IPS-20b (cell line): ENCODE measurements at regions not wholly inside any gene's neighbourhood (a gene's known extent, or its start where the extent isn't known, plus 50 kb on each side); places are given as distances from the start of the nearest gene placed in this dataset.

ENCODE experiments used
- H3K27ac ChIP-seq: one replicate; pipeline ENCODE4 v1.5.1; 2013; ENCODE audit warnings: low read length
- H3K27me3 ChIP-seq: 2 replicates; pipeline ENCODE4 v1.6.1; 2013; ENCODE audit warnings: mild to moderate bottlenecking, low read length, inconsistent platforms; ENCODE audit not compliant: insufficient read depth
- H3K36me3 ChIP-seq: 2 replicates; pipeline ENCODE4 v1.6.1; 2013; ENCODE audit warnings: low read depth, mild to moderate bottlenecking, inconsistent platforms, low read length, moderate library complexity; ENCODE audit not compliant: insufficient read depth
- H3K4me1 ChIP-seq: 2 replicates; pipeline ENCODE4 v1.6.1; 2013; ENCODE audit warnings: mild to moderate bottlenecking, control low read depth, inconsistent platforms, low read length, moderate library complexity; ENCODE audit not compliant: insufficient read depth
- H3K4me3 ChIP-seq: 2 replicates; pipeline ENCODE4 v1.5.1; 2013; ENCODE audit warnings: mild to moderate bottlenecking, low read length, inconsistent platforms
- H3K9ac ChIP-seq: 2 replicates; pipeline ENCODE4 v1.6.1; 2013; ENCODE audit warnings: low read depth, mild to moderate bottlenecking, inconsistent platforms, low read length, moderate library complexity
- H3K9me3 ChIP-seq: 2 replicates; pipeline ENCODE4 v1.6.1; 2013; ENCODE audit warnings: mild to moderate bottlenecking, low read depth, low read length, inconsistent platforms; ENCODE audit not compliant: insufficient read depth

GRCh38 chr14:26773906-26774593 is 176.2 kb upstream of the NOVA1 start:
- Histone ChIP-seq H3K36me3 (no peaks in the 10 kb centered on the region), H3K9me3 (no peaks in the 10 kb centered on the region), H3K4me3 (no peak overlapping the region), H3K27me3 (no peaks in the 10 kb centered on the region), H3K9ac (no peak overlapping the region), H3K27ac (no peak overlapping the region), H3K4me1 (peaks cover 9% of the 10 kb centered on the region)

- H3K4me3 ChIP-seq = no peak overlapping the region
- H3K27me3 ChIP-seq = no peaks in the 10 kb centered on the region
- no peak overlapping the region for H3K27ac ChIP-seq
- peaks cover 9% of the 10 kb centered on the region for H3K4me1 ChIP-seq
- H3K9me3 ChIP-seq = no peaks in the 10 kb centered on the region
- H3K36me3 ChIP-seq = no peaks in the 10 kb centered on the region
- no peak overlapping the region for H3K9ac ChIP-seq
Measured at GRCh38 chr14:26775765-26776563, 178.1 kb upstream of the NOVA1 start.

- Histone ChIP-seq H3K4me3 (peak overlapping the region; percentile 29; the same call in 1 of the 2 replicates), H3K4me1 (peaks cover 16% of the 10 kb centered on the region; the same call in 1 of the 2 replicates), H3K9me3 (no peaks in the 10 kb centered on the region), H3K27ac (no peak overlapping the region), H3K9ac (no peak overlapping the region), H3K36me3 (no peaks in the 10 kb centered on the region), H3K27me3 (no peaks in the 10 kb centered on the region)
Measured at GRCh38 chr14:26791117-26791806, 193.4 kb upstream of the NOVA1 start.

- H3K9me3 ChIP-seq = no peaks in the 10 kb centered on the region
- H3K9ac ChIP-seq = no peak overlapping the region
- H3K36me3 ChIP-seq = no peaks in the 10 kb centered on the region
- no peak overlapping the region for H3K4me3 ChIP-seq
- no peaks in the 10 kb centered on the region for H3K27me3 ChIP-seq
- H3K27ac ChIP-seq = no peak overlapping the region
- peaks cover 16% of the 10 kb centered on the region; the same call in 1 of the 2 replicates for H3K4me1 ChIP-seq
Measured at GRCh38 chr14:26794731-26795130, 196.9 kb upstream of the NOVA1 start.

GRCh38 chr14:26808407-26808806 is 210.6 kb upstream of the NOVA1 start:
- Histone ChIP-seq H3K9me3 (no peaks in the 10 kb centered on the region; the same call in 1 of the 2 replicates), H3K27ac (no peak overlapping the region), H3K9ac (no peak overlapping the region), H3K36me3 (no peaks in the 10 kb centered on the region), H3K4me1 (no peaks in the 10 kb centered on the region), H3K4me3 (no peak overlapping the region), H3K27me3 (no peaks in the 10 kb centered on the region)

- H3K4me1 ChIP-seq = no peaks in the 10 kb centered on the region
- no peak overlapping the region for H3K27ac ChIP-seq
- no peaks in the 10 kb centered on the region; the same call in 1 of the 2 replicates for H3K9me3 ChIP-seq
- H3K9ac ChIP-seq = no peak overlapping the region
- H3K4me3 ChIP-seq = no peak overlapping the region
- no peaks in the 10 kb centered on the region for H3K36me3 ChIP-seq
- H3K27me3 ChIP-seq = no peaks in the 10 kb centered on the region
Measured at GRCh38 chr14:26810631-26811030, 212.8 kb upstream of the NOVA1 start.

GRCh38 chr14:26811756-26812305 is 214.0 kb upstream of the NOVA1 start:
- Histone ChIP-seq H3K4me3 (no peak overlapping the region), H3K36me3 (no peaks in the 10 kb centered on the region), H3K4me1 (no peaks in the 10 kb centered on the region), H3K27ac (no peak overlapping the region), H3K9ac (no peak overlapping the region), H3K27me3 (no peaks in the 10 kb centered on the region), H3K9me3 (no peaks in the 10 kb centered on the region)

- Histone ChIP-seq H3K4me1 (no peaks in the 10 kb centered on the region), H3K4me3 (no peak overlapping the region), H3K27ac (no peak overlapping the region), H3K9ac (no peak overlapping the region), H3K36me3 (no peaks in the 10 kb centered on the region), H3K27me3 (no peaks in the 10 kb centered on the region), H3K9me3 (no peaks in the 10 kb centered on the region)
Measured at GRCh38 chr14:26820138-26820537, 222.3 kb upstream of the NOVA1 start.

- no peaks in the 10 kb centered on the region for H3K36me3 ChIP-seq
- H3K27ac ChIP-seq = no peak overlapping the region
- no peak overlapping the region for H3K9ac ChIP-seq
- no peaks in the 10 kb centered on the region for H3K9me3 ChIP-seq
- H3K4me1 ChIP-seq = no peaks in the 10 kb centered on the region
- H3K27me3 ChIP-seq = no peaks in the 10 kb centered on the region
- no peak overlapping the region for H3K4me3 ChIP-seq
Measured at GRCh38 chr14:26820572-26820971, 222.7 kb upstream of the NOVA1 start.

GRCh38 chr14:26828741-26829140 is 230.9 kb upstream of the NOVA1 start:
- Histone ChIP-seq H3K36me3 (no peaks in the 10 kb centered on the region), H3K4me1 (no peaks in the 10 kb centered on the region), H3K9me3 (no peaks in the 10 kb centered on the region), H3K27me3 (no peaks in the 10 kb centered on the region), H3K4me3 (no peak overlapping the region), H3K27ac (no peak overlapping the region), H3K9ac (no peak overlapping the region)

GRCh38 chr14:26833621-26834176 is 235.9 kb upstream of the NOVA1 start:
- Histone ChIP-seq H3K4me1 (no peaks in the 10 kb centered on the region), H3K9ac (no peak overlapping the region), H3K4me3 (no peak overlapping the region)

More at GRCh38 chr14:26833621-26834176, 235.9 kb upstream of the NOVA1 start:
- no peaks in the 10 kb centered on the region for H3K36me3 ChIP-seq
- no peak overlapping the region for H3K27ac ChIP-seq
- H3K9me3 ChIP-seq = no peaks in the 10 kb centered on the region
- no peaks in the 10 kb centered on the region for H3K27me3 ChIP-seq
